ENCODE measurements at regions not wholly inside any gene's neighbourhood (a gene's known extent, or its start where the extent isn't known, plus 50 kb on each side); places are given as distances from the start of the nearest gene placed in this dataset.

DNA sequence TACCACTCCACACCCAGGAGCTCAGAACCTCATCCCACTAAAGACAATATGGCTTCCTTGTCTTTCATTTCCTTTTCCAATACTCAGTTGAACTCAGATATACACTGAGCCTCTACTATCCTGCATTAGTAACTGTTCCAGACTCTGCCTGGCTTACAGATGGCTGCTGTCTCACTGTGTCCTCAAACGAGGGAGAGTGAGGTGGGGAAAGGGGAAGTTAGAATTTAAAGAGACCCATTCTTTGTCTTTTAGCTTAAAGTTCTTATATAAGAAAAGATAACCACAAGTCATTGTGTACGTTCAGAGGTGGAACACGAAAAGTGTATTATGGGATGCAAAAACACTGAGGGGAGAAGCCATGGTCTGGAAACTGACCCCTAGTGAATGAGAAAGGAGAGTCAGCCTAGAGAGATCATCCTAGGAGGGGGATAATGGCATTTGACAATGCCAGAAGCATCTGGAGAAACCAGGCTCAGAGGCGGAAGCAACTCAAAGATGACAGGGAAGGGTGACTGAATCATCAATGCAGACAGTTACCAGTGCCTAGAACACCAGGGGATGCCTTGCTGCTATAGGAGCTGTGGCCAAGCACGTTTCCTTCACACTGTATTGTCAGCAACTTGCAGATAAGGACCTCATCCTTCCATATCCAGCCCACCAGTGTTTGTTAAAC lies 170.7 kb downstream of the CYRIA start:
- Histone ChIP-seq H3K9ac (ENCODE audit: low read depth in 1 of 2, low read length in 2 of 2) (no peak overlapping the region), H3K27me3 (ENCODE audit: control insufficient read depth in 4 of 4, insufficient read depth in 4 of 4, low read length in 3 of 4) (no peaks in the 10 kb centered on the region), H3K36me3 (ENCODE audit: control insufficient read depth in 4 of 4, insufficient read depth in 3 of 4, low read depth in 1 of 4, low read length in 3 of 4) (no peaks in the 10 kb centered on the region), H3K4me1 (ENCODE audit: control insufficient read depth in 4 of 4, insufficient read depth in 4 of 4, low read length in 3 of 4) (peaks cover 0 to 18% (median 14%) of the 10 kb centered on the region in 4 donors), H3K4me3 (ENCODE audit: low read depth in 1 of 3, low read length in 3 of 3) (no peak overlapping the region), H3K27ac (ENCODE audit: low read depth in 1 of 2, low read length in 2 of 2) (no peak overlapping the region), H3K9me3 (ENCODE audit: control insufficient read depth in 4 of 4, low read length in 3 of 4) (no peaks in the 10 kb centered on the region)
- TF ChIP-seq MAX (IDR thresholded peaks at IDR 0.05) (no peak), SP1 (IDR thresholded peaks at IDR 0.05) (no peak), TAF1 (conservative IDR thresholded peaks at IDR 0.05) (no peak), FOXA2 (IDR thresholded peaks at IDR 0.05) (no peak), RXRA (IDR thresholded peaks at IDR 0.05) (no peak), CTCF (IDR thresholded peaks at IDR 0.05; ENCODE audit: low read depth, low read length, missing input control) (no peak), HNF4A (conservative IDR thresholded peaks at IDR 0.05) (no peak), RAD21 (IDR thresholded peaks at IDR 0.05) (no peak), JUND (IDR thresholded peaks at IDR 0.05) (no peak), NR2F2 (IDR thresholded peaks at IDR 0.05) (no peak), HNF4G (IDR thresholded peaks at IDR 0.05) (no peak), EGR1 (IDR thresholded peaks at IDR 0.05; ENCODE audit: low read depth in 2 of 2) (no peak), YY1 (IDR thresholded peaks at IDR 0.05) (no peak), ATF3 (IDR thresholded peaks at IDR 0.05) (no peak), GABPA (IDR thresholded peaks at IDR 0.05 in 1 of 2, conservative IDR thresholded peaks at IDR 0.05 in 1 of 2) (no peak)
- TF ChIP-seq, protein P1, sequence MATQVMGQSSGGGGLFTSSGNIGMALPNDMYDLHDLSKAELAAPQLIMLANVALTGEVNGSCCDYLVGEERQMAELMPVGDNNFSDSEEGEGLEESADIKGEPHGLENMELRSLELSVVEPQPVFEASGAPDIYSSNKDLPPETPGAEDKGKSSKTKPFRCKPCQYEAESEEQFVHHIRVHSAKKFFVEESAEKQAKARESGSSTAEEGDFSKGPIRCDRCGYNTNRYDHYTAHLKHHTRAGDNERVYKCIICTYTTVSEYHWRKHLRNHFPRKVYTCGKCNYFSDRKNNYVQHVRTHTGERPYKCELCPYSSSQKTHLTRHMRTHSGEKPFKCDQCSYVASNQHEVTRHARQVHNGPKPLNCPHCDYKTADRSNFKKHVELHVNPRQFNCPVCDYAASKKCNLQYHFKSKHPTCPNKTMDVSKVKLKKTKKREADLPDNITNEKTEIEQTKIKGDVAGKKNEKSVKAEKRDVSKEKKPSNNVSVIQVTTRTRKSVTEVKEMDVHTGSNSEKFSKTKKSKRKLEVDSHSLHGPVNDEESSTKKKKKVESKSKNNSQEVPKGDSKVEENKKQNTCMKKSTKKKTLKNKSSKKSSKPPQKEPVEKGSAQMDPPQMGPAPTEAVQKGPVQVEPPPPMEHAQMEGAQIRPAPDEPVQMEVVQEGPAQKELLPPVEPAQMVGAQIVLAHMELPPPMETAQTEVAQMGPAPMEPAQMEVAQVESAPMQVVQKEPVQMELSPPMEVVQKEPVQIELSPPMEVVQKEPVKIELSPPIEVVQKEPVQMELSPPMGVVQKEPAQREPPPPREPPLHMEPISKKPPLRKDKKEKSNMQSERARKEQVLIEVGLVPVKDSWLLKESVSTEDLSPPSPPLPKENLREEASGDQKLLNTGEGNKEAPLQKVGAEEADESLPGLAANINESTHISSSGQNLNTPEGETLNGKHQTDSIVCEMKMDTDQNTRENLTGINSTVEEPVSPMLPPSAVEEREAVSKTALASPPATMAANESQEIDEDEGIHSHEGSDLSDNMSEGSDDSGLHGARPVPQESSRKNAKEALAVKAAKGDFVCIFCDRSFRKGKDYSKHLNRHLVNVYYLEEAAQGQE (IDR thresholded peaks at IDR 0.05): no peak
- TF ChIP-seq, protein P2, sequence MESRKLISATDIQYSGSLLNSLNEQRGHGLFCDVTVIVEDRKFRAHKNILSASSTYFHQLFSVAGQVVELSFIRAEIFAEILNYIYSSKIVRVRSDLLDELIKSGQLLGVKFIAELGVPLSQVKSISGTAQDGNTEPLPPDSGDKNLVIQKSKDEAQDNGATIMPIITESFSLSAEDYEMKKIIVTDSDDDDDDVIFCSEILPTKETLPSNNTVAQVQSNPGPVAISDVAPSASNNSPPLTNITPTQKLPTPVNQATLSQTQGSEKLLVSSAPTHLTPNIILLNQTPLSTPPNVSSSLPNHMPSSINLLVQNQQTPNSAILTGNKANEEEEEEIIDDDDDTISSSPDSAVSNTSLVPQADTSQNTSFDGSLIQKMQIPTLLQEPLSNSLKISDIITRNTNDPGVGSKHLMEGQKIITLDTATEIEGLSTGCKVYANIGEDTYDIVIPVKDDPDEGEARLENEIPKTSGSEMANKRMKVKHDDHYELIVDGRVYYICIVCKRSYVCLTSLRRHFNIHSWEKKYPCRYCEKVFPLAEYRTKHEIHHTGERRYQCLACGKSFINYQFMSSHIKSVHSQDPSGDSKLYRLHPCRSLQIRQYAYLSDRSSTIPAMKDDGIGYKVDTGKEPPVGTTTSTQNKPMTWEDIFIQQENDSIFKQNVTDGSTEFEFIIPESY (IDR thresholded peaks at IDR 0.05): no peak
- 77% methylated on average over 5 of the region's 5 CpGs for WGBS
- DNase-seq (ENCODE audit: low spot score): no peak
